HG03108 (cell line): ENCODE measurements at regions not wholly inside any gene's neighbourhood (a gene's known extent, or its start where the extent isn't known, plus 50 kb on each side); places are given as distances from the start of the nearest gene placed in this dataset.

Source experiments
- ATAC-seq: cut with Tn5 transposase; IDR thresholded peaks from one replicate; pipeline ENCODE4 v1.9.1; 2021; ENCODE audit warnings: moderate library complexity; ENCODE audit not compliant: unreplicated experiment

DNA sequence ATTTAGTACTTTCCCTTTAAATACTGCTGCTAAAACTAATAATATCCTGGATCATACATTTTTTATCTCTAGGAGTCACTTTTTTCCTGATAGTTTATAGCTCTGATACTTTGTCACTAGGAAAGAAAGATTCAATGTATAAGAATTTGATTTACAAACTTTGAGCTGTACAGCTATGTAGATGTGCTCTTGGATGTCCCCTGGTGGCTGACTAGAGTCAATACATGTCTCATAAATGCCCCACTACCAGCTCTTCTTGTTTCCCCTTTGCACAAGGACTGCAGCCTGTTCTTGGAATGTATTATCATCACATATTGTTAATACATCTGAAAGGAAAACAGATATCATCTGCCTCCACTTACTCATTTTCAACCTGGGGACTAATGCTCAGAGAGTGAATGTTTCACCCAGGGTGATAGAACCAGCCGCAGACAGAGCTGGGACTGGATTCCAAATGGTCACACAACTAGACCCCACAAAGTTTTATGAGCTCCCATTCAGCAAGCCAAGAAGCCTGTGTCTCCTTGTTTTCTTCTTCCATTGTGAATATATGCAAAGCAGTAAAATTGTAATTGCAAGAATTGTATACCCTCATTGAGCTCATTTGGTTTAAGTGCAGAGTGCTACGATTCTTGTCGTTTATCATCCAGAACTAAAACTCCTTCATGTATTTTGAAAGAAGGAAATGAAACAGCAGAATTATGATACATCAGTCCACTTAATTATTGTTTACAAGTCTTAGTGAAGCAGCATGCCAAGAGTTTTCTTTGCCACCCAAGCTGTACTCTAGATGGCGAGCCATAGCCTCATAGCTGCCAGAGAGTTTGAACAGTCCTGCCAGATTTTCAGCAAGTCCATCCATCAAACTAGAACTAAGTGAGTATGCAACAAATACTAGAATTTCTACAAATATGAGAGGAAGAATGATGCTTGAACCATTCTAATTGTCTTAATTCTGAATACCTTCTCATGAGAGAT is 261.6 kb upstream of the LMCD1 start:
- ATAC-seq: peak; percentile 69

DNA sequence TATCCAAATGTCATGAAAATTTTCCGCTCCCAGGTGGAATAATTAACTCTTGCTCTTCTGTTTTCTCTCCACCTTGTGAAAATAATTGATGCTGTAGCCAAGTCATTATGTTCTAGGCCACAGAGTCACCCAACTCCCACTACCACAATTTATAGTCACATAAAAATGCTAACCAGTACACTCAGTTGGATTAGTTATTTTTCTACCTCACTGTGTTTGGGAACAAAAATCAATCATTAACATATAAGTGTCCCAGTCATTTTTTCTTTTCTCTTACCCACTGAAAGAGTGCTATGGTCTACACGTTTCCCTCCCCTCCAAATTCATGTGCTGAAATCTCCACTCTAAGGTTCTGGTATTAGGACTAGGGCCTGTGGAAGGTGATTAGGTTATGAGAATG is 255.6 kb upstream of the LMCD1 start:
- no peak for ATAC-seq

DNA sequence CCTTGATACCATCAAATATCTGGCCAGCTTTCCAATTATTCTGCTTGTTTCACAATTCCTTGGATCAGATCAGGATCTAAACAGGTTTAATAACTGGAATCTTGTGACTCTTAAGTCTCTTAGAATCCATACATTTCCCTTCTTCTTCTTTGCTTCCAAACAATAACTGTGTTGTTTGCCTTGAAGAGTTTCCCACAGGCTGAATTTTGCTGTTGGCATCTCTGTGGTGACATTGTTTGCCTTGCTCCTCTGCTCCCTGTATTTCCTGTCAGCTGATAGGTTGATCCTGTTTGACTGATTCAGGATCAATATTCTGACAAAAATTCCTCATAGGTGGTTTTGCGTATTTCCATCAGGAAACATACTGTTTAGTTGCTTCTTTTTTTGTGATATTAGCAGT is 248.4 kb upstream of the LMCD1 start:
- ATAC-seq: no peak

DNA sequence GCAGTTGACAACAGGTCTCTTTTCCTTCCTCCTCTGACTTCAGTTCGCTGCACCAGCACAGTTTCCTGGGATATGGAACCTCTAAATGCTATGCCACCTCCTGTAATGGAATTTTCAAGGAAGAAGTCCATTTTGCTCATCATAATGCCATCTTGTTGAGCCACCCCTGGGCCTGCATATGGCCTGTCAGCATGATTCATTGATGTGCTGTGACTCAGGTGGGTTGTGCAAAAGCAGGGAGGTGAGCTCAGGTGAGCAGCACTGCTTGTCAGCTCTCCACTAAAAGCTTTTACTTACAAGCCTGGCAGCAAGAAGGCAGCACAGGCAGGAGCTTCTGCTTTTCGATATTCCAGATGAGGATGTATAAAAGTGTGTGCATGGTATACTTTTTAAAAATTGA is 247.1 kb upstream of the LMCD1 start:
- no peak for ATAC-seq

DNA sequence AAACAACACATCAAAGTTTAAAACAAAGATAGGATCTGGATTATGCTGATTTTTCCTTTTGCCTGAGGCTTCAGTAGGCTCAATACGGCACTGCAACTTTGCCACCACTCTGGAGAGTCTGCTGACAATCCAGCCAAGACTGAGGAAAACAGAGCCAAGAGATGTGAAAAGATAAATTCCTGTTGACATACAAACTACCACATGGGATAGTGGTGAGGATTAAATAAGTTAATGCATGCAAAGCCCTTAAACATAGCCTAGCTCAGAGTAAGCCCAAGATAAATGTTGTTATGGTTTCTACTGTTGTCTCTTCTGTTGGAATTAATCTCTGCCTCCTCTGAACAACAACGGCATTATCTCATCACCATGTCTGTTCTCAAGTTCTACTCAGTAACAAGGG is 245.9 kb upstream of the LMCD1 start:
- ATAC-seq: no peak

DNA sequence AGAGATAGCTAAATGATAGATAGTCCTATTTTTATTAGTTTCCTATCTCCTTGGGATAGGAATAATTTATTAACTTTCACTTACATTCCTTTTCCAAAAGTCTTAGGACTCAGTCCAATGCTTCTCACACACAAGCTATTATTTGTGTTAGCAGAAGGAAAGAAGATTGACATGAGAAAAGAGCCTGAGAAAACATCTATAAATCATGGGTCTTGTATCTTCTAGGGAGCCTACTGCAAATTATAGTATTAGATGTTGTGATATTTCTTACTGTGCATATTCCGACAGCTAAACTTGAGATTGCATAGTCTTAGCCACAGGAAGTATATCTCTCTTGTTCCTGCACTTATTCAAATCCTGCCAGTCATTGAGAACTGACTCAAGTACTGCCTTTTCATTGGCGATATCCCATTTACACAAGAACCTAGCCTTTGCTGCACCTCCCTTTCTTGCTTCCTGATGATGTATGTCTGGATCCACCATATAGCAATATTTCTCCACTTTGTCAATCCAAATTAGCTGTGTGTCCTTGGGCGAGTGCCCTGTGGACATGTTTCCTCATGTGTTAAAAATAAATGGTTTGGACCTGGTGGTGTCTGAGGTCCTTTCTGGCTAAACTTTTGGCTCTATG is 245.1 kb upstream of the LMCD1 start:
- no peak for ATAC-seq

DNA sequence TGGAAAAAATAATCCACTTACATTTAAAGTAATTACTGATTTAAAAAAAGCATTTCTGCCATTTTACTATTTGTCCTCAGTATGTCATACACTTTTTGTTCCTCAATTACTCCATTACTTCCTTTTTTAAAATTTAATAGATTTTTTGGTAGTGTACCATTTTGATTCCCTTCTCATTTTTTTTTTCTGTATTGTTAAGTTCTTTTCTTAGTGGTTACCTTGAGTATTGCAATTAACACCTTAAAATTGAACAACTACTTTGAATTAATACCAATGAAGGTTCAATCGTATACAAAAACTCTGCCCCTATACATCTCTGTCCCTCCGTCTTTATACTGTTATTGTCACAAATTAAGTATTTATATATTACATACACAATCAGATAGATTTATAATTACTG is 240.6 kb upstream of the LMCD1 start:
- ATAC-seq: no peak

DNA sequence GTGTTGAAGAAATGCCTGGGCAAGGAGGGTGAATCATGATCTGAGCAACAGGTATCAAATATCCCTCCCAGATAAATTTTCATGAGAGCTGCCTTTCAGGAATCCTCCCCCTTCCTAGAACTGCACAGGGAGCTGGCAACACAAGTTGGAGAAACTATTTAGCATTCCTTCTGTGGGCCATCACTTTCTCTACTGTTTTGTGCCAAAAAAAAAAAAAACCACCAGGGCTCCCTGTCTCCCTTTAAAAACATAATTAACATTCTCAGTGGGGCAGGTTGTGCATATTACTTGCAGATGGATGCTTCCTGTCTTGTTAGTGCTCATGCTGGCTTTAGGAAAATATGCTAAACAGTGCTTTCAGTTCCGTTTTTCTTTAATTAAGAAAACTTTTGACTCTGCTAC is 234.9 kb upstream of the LMCD1 start:
- no peak for ATAC-seq

DNA sequence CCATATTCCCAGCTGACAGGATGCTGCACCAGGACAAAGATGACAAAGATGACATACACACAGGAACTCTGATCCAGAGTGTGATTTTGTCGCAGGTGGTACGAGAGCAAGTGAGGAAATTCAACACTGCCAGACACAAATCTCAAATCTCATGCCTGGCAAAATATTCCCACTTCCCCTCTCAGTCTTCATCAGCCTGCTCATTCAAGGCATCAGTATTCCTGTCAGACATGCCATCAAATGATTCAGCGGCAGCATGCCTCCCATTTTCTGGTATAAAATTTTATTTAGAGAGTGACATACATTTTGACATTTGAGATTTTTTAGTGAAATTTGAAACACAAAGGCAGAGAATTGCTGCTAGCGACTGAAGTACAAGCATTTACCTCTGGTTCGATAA is 228.1 kb upstream of the LMCD1 start:
- no peak for ATAC-seq

DNA sequence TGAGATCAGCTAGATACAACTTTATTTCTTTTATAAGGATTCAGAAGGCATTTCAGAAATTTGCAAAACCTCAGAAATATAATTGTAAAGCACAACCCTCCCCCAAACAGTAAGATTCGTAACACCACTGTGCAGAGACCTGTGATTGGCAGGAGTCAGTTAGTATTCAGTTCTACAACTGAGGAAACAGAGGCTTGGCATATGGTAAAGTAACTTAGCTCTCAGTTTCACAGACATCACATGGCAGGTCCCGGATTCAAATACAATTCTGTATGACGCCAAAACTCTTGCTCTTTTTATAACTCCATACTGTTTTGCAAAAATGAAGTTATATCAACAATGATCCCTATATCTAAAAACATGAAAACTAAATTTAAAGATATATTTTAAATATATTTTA is 225.6 kb upstream of the LMCD1 start:
- no peak for ATAC-seq

DNA sequence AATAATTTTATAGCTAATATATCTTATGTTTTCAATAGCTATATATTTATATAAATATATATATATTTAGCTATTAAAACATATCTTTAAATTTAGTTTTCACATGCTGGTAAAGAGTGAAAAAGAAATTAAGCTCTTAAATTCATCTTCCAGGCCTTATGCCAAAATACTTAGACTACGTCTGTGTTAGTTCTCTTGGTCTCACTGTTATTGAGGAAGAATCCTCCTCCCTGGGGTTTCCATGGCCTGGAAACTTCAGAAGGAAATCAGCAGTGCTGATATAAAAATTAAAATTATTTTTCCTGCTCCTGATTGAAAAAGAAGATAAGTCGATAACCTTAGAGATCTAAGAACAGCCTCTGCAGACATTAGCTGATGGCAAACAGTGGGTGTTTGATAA is 225.1 kb upstream of the LMCD1 start:
- no peak for ATAC-seq

DNA sequence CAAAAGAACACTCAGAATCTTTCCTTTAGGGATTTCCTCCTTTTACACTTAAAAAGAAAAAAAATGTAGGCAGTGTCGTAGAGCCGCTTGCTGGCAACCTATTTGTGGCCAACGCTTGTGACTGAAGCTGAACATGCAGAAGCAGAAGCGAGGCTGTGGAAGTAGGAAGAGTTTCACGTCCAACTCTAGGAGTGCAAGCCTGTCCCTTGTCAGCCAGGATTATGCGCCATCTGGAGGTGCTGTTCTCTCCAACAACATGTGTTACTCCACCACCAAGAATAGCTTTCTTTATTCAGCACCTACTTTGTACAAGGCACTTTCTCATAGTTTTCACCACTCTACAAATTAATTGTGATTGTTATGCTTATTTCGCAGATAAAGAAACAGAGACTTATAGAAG is 223.2 kb upstream of the LMCD1 start:
- no peak for ATAC-seq

DNA sequence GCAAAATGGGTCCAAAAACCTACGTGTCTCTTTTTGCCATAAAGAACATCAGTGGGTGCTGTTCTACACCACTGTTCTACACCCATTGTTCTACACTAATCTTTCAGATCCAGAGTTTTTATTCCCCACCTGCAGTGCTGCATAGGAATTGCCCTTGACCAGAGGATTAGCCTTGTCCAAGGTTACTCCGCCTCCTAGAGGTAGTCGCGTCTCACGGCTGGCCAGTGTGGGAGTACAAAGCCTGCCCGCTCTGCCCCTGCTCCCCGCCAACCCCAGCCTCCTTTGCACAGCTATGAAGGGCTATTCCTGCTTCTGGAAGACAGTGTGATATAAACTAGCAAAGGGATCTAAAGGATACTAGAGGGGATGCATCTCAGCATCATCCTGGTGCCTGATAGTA is 222.1 kb upstream of the LMCD1 start:
- no peak for ATAC-seq

DNA sequence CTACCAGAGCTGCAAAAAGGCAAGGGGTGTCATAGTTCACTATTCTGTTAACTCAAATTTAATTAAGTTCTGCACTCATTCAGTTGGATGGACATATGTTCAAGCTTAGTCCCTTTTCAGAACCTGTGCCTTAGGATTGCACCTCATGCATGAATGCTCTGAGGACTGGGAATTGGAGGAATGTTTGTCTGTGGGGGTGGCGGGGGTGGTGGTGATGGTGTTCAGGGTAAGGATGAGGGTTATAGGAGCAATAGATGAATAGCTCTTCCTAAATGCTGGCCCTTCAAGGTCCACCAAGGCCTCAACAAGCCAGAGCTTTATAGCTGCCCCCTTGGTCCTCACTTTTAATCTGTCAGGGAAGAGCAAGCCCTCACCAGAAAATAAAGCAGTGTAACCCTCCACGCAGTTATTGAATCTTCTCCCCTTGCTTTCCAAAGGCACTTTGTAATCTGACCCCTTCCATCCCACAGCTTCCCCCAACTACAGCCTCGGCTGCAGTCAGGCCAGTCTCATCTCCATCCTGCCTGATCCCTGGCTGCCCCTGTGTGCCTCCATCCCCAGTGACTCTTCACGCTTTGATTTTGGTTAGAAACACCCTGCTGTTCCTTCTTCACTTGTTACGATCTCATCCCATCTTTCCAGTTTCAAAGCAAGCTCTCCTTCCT is 221.6 kb upstream of the LMCD1 start:
- ATAC-seq: no peak

DNA sequence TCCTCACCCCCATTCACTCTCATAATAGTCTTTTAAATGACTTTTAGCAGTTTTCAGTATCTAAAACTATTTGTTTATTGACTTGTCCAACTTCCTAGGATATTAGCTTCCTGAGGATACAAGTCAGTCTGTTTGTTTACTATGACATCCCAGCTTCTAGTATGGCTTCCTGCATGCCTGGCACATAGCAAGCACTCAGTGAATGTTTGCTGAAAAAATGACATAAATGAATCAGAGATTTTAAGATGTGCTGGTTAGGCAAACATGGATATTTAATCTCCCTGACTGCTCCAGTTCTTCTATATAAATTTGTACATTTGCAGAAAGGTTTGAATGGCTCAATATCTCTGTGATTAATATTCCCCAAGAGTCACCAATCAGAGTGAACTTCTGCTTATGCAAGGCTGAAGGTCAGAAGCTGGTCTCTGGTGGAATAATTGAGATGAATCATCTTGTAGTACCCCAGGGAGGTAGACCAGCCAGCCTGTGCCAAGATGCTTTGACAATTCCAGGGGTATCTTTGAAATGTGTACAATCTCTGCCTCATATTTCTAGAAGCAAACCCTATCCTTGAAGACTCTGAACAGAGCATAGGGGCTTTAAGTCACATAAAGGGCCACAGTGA is 219.0 kb upstream of the LMCD1 start:
- ATAC-seq: no peak

DNA sequence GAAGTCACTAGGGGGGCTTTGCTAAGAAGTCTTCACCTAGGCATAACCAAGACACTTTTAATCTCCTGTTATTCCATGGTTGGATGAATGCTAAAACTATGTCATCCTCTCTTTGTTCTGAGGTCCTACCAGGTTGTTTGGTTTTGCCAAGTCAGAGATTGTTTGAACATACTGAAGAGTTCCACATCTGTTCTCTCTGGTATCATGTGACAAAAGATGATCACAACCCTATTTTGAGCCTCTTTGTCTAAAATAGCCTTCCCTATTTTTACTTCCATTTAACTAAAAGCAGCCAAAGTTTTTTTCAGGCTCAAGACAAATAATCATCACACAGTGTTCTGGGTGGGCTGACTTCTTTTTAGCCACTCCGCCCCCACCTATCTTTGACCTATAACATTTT is 218.4 kb upstream of the LMCD1 start:
- ATAC-seq: no peak

DNA sequence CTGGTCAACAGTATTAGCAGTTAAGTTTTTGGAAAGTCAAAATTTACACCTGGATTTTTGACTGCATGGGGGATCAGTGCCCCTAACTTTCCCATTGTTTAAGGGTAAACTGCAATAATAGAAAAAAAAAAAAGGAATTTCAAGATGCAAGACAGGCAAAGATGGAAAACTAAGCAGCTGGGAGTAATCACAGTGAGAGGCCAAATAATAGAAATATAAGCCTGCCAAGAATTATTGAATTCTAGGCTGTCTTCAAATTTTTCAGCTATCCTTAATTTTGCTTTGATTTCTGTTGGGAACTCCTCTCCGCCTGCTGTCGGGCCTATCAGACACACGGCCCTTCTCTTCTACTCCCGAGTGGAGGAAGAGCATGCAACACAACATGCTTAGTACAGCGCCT is 215.5 kb upstream of the LMCD1 start:
- no peak for ATAC-seq

DNA sequence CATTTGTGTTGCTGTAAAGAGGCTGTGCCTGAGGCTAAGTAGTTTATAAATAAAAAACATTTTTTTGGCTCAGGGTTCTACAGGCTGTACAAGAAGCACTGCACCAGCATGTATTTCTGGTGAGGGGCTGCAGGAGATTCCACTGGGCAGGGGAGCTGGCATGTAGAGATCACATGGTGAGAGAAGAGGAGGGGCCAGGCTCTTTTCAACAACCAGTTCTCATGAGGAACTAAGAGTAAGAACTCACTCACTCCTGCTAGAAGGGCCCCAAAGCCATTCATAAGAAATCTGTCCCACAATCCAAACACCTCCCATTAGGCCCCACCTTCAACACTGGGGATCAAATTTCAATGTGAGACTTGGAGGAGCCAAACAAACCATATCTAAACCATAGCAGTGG is 214.9 kb upstream of the LMCD1 start:
- no peak for ATAC-seq

DNA sequence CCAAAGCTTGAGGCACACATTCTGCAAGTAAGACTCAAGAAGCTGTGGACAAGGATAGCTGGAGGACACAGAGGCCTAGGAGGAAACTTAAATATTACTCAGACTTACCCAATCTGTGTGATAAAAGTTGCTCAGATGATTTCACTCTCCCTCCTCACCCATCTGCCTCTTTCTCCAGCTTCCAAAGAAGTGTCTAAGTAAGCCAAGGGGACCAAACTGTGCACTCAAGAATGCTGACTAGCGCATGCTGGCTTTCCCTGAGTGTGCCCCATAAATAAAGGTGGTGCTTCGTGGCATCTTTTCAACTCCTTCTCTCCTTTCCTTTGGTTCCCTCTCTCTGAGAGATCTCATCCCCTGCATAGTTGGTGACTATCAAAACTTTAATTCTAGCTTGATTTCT is 211.0 kb upstream of the LMCD1 start:
- ATAC-seq: no peak

DNA sequence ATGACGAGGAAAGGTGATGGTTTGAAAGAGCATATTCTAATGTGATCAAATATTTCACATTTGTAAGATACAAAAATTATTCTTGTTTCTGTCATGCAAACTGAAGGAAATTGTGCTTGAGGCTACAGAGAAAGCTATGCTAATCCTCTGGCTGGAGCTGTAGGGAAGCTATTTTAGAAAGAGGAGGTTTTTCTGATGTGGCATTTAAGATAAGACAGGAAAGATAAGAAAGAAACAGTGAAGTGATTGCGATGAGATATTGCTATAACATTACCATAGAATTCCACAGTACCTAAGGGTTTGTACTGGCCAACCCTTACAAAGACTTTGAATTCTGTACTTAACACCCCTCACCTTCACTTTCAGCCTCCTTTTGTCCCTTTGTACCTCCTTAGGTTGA is 205.2 kb upstream of the LMCD1 start:
- ATAC-seq: no peak
